ENCODE measurements at regions not wholly inside any gene's neighbourhood (a gene's known extent, or its start where the extent isn't known, plus 50 kb on each side); places are given as distances from the start of the nearest gene placed in this dataset.

- intact Hi-C loops (cut with micrococcal nuclease), result no loop called here
- POLR2A ChIA-PET (ENCODE audit: unreplicated experiment), result no interaction called here
- Histone ChIP-seq H3K4me3 (ENCODE audit: low read length) (no peak overlapping the region), H2AFZ (ENCODE audit: low read length) (no peak overlapping the region), H4K20me1 (ENCODE audit: low read length) (no peaks in the 10 kb centered on the region), H3K9me2 (replicated peaks; ENCODE audit: low read length) (no peaks in the 10 kb centered on the region), H3K9ac (ENCODE audit: low read length) (no peak overlapping the region), H3K27ac (ENCODE audit: low read length) (no peak overlapping the region), H3K4me2 (ENCODE audit: low read length) (no peak overlapping the region), H3K27me3 (ENCODE audit: low read length) (peaks cover 12% of the 10 kb centered on the region), H3K79me2 (ENCODE audit: low read length) (no peaks in the 10 kb centered on the region), H3F3A (ENCODE audit: low read length, unreplicated experiment) (no peaks in the 10 kb centered on the region), H3K36me3 (ENCODE audit: low read depth, low read length) (no peaks in the 10 kb centered on the region), H3K4me1 (ENCODE audit: insufficient read depth, low read length) (no peaks in the 10 kb centered on the region), H3K9me3 (ENCODE audit: low read length) (no peaks in the 10 kb centered on the region)
- CTCF ChIA-PET, result no interaction called here
- no peak for ATAC-seq
- no peak for DNase-seq
- BruUV-seq (replicated peaks), result no TSS peak
- TF ChIP-seq, protein P1, sequence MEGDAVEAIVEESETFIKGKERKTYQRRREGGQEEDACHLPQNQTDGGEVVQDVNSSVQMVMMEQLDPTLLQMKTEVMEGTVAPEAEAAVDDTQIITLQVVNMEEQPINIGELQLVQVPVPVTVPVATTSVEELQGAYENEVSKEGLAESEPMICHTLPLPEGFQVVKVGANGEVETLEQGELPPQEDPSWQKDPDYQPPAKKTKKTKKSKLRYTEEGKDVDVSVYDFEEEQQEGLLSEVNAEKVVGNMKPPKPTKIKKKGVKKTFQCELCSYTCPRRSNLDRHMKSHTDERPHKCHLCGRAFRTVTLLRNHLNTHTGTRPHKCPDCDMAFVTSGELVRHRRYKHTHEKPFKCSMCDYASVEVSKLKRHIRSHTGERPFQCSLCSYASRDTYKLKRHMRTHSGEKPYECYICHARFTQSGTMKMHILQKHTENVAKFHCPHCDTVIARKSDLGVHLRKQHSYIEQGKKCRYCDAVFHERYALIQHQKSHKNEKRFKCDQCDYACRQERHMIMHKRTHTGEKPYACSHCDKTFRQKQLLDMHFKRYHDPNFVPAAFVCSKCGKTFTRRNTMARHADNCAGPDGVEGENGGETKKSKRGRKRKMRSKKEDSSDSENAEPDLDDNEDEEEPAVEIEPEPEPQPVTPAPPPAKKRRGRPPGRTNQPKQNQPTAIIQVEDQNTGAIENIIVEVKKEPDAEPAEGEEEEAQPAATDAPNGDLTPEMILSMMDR (conservative IDR thresholded peaks at IDR 0.05; ENCODE audit: low read depth, low read length), result no peak
- TF ChIP-seq EZH2phosphoT487 (IDR thresholded peaks at IDR 0.05; ENCODE audit: borderline replicate concordance, low read length) (no peak), EZH2 (IDR thresholded peaks at IDR 0.05; ENCODE audit: low read length, unreplicated experiment) (no peak)
Observed at GRCh38 chr2:128494640-128495321, 176.1 kb upstream of the HS6ST1 start.

GRCh38 chr2:128495996-128496547 lies 177.4 kb upstream of the HS6ST1 start:
- Histone ChIP-seq H3K79me2 (ENCODE audit: low read length) (no peaks in the 10 kb centered on the region), H3K4me3 (ENCODE audit: low read length) (no peak overlapping the region), H3K27me3 (ENCODE audit: low read length) (peaks cover 10% of the 10 kb centered on the region), H3K36me3 (ENCODE audit: low read depth, low read length) (no peaks in the 10 kb centered on the region), H3K9ac (ENCODE audit: low read length) (no peak overlapping the region), H2AFZ (ENCODE audit: low read length) (no peak overlapping the region), H3K4me2 (ENCODE audit: low read length) (no peak overlapping the region), H4K20me1 (ENCODE audit: low read length) (no peaks in the 10 kb centered on the region), H3F3A (ENCODE audit: low read length, unreplicated experiment) (no peaks in the 10 kb centered on the region), H3K4me1 (ENCODE audit: insufficient read depth, low read length) (no peaks in the 10 kb centered on the region), H3K27ac (ENCODE audit: low read length) (no peak overlapping the region), H3K9me3 (ENCODE audit: low read length) (no peaks in the 10 kb centered on the region), H3K9me2 (replicated peaks; ENCODE audit: low read length) (no peaks in the 10 kb centered on the region)
- DNase-seq, result no peak
- CTCF ChIA-PET, result no interaction called here
- ATAC-seq, result no peak
- TF ChIP-seq EZH2 (IDR thresholded peaks at IDR 0.05; ENCODE audit: low read length, unreplicated experiment), result no peak
- POLR2A ChIA-PET (ENCODE audit: unreplicated experiment), result no interaction called here
- intact Hi-C loops (cut with micrococcal nuclease), result no loop called here
- BruUV-seq (replicated peaks), result no TSS peak

DNA sequence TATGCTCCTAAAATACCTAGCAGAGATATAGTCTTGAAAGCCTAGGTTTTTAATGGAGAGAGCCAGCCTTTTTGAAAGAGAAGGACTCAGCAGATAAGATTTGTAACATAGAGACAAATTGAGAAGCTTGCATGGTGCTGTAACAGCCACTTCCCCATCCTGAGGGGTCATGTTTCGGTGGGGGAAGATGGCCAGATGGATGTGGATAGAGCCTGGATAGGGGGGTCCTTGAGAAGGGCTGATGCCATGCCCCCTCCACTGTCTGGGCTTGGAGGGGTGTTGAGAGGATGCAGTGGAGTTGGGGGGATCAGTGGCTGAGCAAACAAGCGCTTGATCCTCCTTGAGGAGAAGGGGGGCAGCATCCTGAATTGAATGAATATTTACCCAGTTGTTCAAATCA lies 178.0 kb upstream of the HS6ST1 start:
- Histone ChIP-seq H3K9me2 (replicated peaks; ENCODE audit: low read length) (no peaks in the 10 kb centered on the region), H3K9me3 (ENCODE audit: low read length) (no peaks in the 10 kb centered on the region), H3K27me3 (ENCODE audit: low read length) (peaks cover 15% of the 10 kb centered on the region), H3K27ac (ENCODE audit: low read length) (no peak overlapping the region), H3F3A (ENCODE audit: low read length, unreplicated experiment) (no peaks in the 10 kb centered on the region), H3K4me2 (ENCODE audit: low read length) (no peak overlapping the region), H3K4me1 (ENCODE audit: insufficient read depth, low read length) (no peaks in the 10 kb centered on the region), H3K4me3 (ENCODE audit: low read length) (no peak overlapping the region), H4K20me1 (ENCODE audit: low read length) (no peaks in the 10 kb centered on the region), H2AFZ (ENCODE audit: low read length) (no peak overlapping the region), H3K36me3 (ENCODE audit: low read depth, low read length) (no peaks in the 10 kb centered on the region), H3K9ac (ENCODE audit: low read length) (no peak overlapping the region), H3K79me2 (ENCODE audit: low read length) (no peaks in the 10 kb centered on the region)
- no peak for DNase-seq
- ChIA-PET CTCF (no interaction called here), POLR2A (ENCODE audit: unreplicated experiment) (no interaction called here)
- no peak for TF ChIP-seq EZH2 (IDR thresholded peaks at IDR 0.05; ENCODE audit: low read length, unreplicated experiment)
- no peak for TF ChIP-seq EZH2phosphoT487 (IDR thresholded peaks at IDR 0.05; ENCODE audit: borderline replicate concordance, low read length)
- TF ChIP-seq, protein P1 (conservative IDR thresholded peaks at IDR 0.05; ENCODE audit: low read depth, low read length), result no peak
- ATAC-seq, result no peak
- no TSS peak for BruUV-seq (replicated peaks)
- intact Hi-C loops (cut with micrococcal nuclease), result no loop called here
